ENCODE measurements at regions not wholly inside any gene's neighbourhood (a gene's known extent, or its start where the extent isn't known, plus 50 kb on each side); places are given as distances from the start of the nearest gene placed in this dataset.

DNA sequence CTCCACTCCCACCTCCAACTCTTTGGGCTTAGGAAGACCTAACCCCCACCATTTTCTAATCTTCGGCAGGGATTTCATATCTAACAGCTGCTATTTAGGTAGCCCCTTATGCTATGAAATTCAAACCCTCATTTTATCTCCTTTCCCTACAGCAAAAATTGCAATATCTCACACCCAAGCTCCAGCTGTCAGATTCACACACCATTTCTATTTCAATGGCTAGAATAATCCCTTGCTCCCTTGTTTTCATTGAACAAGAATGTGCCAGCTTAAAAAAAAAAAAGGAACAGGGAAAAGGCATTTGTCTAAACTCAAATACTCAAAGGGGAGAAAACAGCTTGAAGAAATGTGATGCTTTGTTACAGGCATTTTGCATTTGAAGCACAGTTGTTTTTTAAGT, 850.6 kb upstream of the ACVR2A start:
- ATAC-seq (ENCODE audit: low read depth) (no peak), DNase-seq (ENCODE audit: low spot score) (no peak)
- Histone ChIP-seq H3K27me3 (ENCODE audit: insufficient read depth, poor library complexity, severe bottlenecking) (no peaks in the 10 kb centered on the region), H3K36me3 (ENCODE audit: low read depth) (no peaks in the 10 kb centered on the region), H3K9me3 (ENCODE audit: severe bottlenecking) (no peaks in the 10 kb centered on the region), H3K4me3 (ENCODE audit: severe bottlenecking) (no peak overlapping the region), H3K27ac (ENCODE audit: poor library complexity, severe bottlenecking) (no peak overlapping the region), H3K4me1 (ENCODE audit: insufficient read depth, poor library complexity, severe bottlenecking) (peaks cover 28% of the 10 kb centered on the region)
- TF ChIP-seq, protein P1, sequence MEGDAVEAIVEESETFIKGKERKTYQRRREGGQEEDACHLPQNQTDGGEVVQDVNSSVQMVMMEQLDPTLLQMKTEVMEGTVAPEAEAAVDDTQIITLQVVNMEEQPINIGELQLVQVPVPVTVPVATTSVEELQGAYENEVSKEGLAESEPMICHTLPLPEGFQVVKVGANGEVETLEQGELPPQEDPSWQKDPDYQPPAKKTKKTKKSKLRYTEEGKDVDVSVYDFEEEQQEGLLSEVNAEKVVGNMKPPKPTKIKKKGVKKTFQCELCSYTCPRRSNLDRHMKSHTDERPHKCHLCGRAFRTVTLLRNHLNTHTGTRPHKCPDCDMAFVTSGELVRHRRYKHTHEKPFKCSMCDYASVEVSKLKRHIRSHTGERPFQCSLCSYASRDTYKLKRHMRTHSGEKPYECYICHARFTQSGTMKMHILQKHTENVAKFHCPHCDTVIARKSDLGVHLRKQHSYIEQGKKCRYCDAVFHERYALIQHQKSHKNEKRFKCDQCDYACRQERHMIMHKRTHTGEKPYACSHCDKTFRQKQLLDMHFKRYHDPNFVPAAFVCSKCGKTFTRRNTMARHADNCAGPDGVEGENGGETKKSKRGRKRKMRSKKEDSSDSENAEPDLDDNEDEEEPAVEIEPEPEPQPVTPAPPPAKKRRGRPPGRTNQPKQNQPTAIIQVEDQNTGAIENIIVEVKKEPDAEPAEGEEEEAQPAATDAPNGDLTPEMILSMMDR (IDR thresholded peaks at IDR 0.05; ENCODE audit: poor library complexity, severe bottlenecking), result no peak

DNA sequence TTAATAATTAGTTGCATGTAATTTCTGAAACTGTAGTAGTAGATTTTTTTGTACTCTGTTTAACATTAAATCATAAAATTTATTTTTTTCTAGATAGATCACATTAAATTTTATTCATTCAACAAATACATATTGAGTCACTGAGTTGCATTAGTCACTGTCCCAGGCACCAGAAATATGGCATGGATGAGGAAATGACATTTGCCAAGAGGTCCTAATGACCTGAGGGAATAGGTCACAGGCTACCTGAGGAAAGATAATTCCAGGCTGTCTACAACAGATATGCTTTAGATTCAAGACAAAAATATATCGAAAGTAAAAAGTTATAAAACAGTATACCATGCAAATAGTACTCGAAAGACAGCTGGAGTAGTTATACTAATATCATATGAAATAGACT, 852.4 kb upstream of the ACVR2A start:
- H3K4me1 ChIP-seq (ENCODE audit: insufficient read depth, poor library complexity, severe bottlenecking), result peaks cover 22% of the 10 kb centered on the region
- no peaks in the 10 kb centered on the region for H3K27me3 ChIP-seq (ENCODE audit: insufficient read depth, poor library complexity, severe bottlenecking)
- no peaks in the 10 kb centered on the region for H3K9me3 ChIP-seq (ENCODE audit: severe bottlenecking)
- ATAC-seq (ENCODE audit: low read depth) (no peak), DNase-seq (ENCODE audit: low spot score) (no peak)
- TF ChIP-seq, protein P1 (IDR thresholded peaks at IDR 0.05; ENCODE audit: poor library complexity, severe bottlenecking), result no peak
- H3K4me3 ChIP-seq (ENCODE audit: severe bottlenecking), result no peak overlapping the region
- H3K36me3 ChIP-seq (ENCODE audit: low read depth), result no peaks in the 10 kb centered on the region
- H3K27ac ChIP-seq (ENCODE audit: poor library complexity, severe bottlenecking), result peak overlapping the region; percentile 41

DNA sequence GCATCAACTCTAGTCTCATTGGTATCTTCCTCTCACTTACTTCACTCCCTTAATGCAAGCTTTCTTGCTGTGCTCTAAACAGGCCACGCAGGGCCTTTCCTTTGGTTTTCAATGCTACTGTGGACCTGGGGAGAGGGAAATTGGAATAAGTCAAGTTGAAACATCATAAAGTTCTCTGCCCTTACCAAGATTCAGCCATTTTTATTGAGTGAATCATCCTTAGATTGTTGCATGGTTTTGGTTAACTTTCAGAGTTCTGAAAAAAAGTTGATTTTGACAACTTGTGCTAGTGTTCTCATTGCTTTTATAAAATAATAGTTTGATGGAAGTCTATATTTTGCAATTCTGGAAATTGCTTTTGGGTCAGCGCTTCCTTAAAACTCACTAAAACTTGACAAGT, 852.8 kb upstream of the ACVR2A start:
- Histone ChIP-seq H3K4me3 (ENCODE audit: severe bottlenecking) (no peak overlapping the region), H3K27ac (ENCODE audit: poor library complexity, severe bottlenecking) (peak overlapping the region; percentile 41), H3K36me3 (ENCODE audit: low read depth) (no peaks in the 10 kb centered on the region), H3K27me3 (ENCODE audit: insufficient read depth, poor library complexity, severe bottlenecking) (no peaks in the 10 kb centered on the region), H3K9me3 (ENCODE audit: severe bottlenecking) (no peaks in the 10 kb centered on the region), H3K4me1 (ENCODE audit: insufficient read depth, poor library complexity, severe bottlenecking) (peaks cover 23% of the 10 kb centered on the region)
- ATAC-seq (ENCODE audit: low read depth), result no peak
- no peak for DNase-seq (ENCODE audit: low spot score)
- TF ChIP-seq, protein P1 (IDR thresholded peaks at IDR 0.05; ENCODE audit: poor library complexity, severe bottlenecking), result no peak

DNA sequence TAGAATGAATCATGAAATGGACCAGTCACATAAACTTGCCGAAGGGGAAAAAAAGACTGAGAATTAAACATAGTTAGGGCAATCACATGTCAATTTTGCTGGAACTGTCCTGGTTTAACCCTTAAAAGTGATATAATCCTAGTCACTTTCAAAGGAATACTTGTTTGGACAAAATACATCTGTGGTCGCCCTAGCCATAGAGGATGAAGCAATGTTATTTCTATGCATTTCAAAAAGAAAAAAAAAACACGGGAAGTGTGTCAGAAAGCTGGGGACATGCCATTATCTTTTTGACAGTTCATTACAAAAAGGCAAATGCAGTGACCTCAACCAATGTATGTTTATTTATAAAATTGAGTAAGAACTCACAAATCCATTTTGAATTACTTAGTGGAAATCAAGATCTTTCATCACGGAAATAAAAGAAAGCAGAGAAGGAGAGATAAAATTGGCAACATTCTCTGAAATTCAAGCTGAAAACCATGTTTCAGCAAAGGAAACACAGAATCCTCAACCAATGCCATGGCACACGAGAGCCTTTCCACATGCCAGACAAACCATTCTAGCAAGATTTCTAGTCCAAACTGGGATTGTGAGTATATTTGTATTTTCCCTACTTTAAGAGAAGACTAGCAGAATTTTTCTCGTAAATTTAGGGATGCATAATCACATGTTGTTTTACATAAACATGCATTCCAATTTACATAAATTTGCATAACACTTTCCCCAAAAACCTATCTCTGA, 854.3 kb upstream of the ACVR2A start:
- H3K36me3 ChIP-seq (ENCODE audit: low read depth), result no peaks in the 10 kb centered on the region
- H3K4me1 ChIP-seq (ENCODE audit: insufficient read depth, poor library complexity, severe bottlenecking), result peaks cover 37% of the 10 kb centered on the region
- H3K4me3 ChIP-seq (ENCODE audit: severe bottlenecking), result no peak overlapping the region
- H3K27ac ChIP-seq (ENCODE audit: poor library complexity, severe bottlenecking), result peak overlapping the region; percentile 41
- ATAC-seq (ENCODE audit: low read depth), result no peak
- no peaks in the 10 kb centered on the region for H3K27me3 ChIP-seq (ENCODE audit: insufficient read depth, poor library complexity, severe bottlenecking)
- no peak for DNase-seq (ENCODE audit: low spot score)
- H3K9me3 ChIP-seq (ENCODE audit: severe bottlenecking), result no peaks in the 10 kb centered on the region
- TF ChIP-seq, protein P1 (IDR thresholded peaks at IDR 0.05; ENCODE audit: poor library complexity, severe bottlenecking), result no peak

DNA sequence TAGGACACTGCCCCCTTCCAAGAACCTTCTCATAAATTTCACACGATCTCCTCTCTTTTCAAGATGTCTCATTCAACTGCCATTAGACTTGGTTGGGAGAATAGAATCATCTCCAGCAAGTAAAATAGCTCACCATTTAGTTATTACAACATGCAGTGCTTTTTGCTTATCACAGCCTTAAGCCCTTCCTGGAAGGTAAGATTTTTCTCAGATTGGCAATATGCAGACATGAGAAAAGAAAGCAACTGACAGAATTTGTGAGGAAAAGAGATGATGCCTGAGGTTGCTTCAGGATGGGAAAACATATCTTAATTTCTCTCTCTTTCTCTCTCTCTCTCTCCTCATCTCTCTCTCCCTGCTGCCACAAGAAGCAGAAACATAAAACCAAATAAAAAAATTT, 855.1 kb upstream of the ACVR2A start:
- H3K4me3 ChIP-seq (ENCODE audit: severe bottlenecking), result no peak overlapping the region
- peaks cover 45% of the 10 kb centered on the region for H3K4me1 ChIP-seq (ENCODE audit: insufficient read depth, poor library complexity, severe bottlenecking)
- peak overlapping the region; percentile 41 for H3K27ac ChIP-seq (ENCODE audit: poor library complexity, severe bottlenecking)
- ATAC-seq (ENCODE audit: low read depth), result no peak
- TF ChIP-seq, protein P1 (IDR thresholded peaks at IDR 0.05; ENCODE audit: poor library complexity, severe bottlenecking), result no peak
- H3K27me3 ChIP-seq (ENCODE audit: insufficient read depth, poor library complexity, severe bottlenecking), result no peaks in the 10 kb centered on the region
- DNase-seq (ENCODE audit: low spot score), result no peak
- H3K9me3 ChIP-seq (ENCODE audit: severe bottlenecking), result no peaks in the 10 kb centered on the region
- no peaks in the 10 kb centered on the region for H3K36me3 ChIP-seq (ENCODE audit: low read depth)

Data from RWPE2 (cell line).